ENCODE measurements at regions not wholly inside any gene's neighbourhood (a gene's known extent, or its start where the extent isn't known, plus 50 kb on each side); places are given as distances from the start of the nearest gene placed in this dataset.
"Not testable (repeated sequence)": the region's sequence is repeated elsewhere in the genome, so short reads cannot be mapped to it uniquely, and the experiment has no call there.

- H3K4me2 ChIP-seq (ENCODE audit: low read length); BruUV-seq (replicated peaks); H4K20me1 ChIP-seq (ENCODE audit: insufficient read depth, low read length); intact Hi-C loops (cut with micrococcal nuclease; ENCODE audit: unreplicated experiment); H3K9me3 ChIP-seq (ENCODE audit: low read length); H2AFZ ChIP-seq (ENCODE audit: low read length); H3K4me1 ChIP-seq (ENCODE audit: insufficient read depth, low read length, poor library complexity, severe bottlenecking); H3K36me3 ChIP-seq (ENCODE audit: insufficient read depth, low read length); DNase-seq (ENCODE audit: low spot score); H3K9me2 ChIP-seq (ENCODE audit: insufficient read depth, low read length); H3K27ac ChIP-seq (ENCODE audit: low read depth, low read length, poor library complexity, severe bottlenecking); H3K79me2 ChIP-seq (ENCODE audit: insufficient read depth, low read depth, low read length); CTCF ChIA-PET (ENCODE audit: unreplicated experiment); H3K4me3 ChIP-seq (ENCODE audit: low read depth, low read length, poor library complexity, severe bottlenecking): not testable (repeated sequence)
- POLR2A ChIA-PET: interaction anchor here (0.7 to 1.6 kb wide), 3 partner anchors 11 to 34 kb away, joined by 3 to 4 read pairs (median 3); no protein-coding TSS in a partner anchor
Measured at GRCh38 chr1:79488572-79489121, 482.1 kb upstream of the ADGRL4 start.

- Histone ChIP-seq H3K9me3 (ENCODE audit: low read length) (no peaks in the 10 kb centered on the region), H3K9me2 (ENCODE audit: insufficient read depth, low read length) (no peaks in the 10 kb centered on the region), H2AFZ (ENCODE audit: low read length) (no peak overlapping the region), H3K4me2 (ENCODE audit: low read length) (no peak overlapping the region), H3K4me1 (ENCODE audit: insufficient read depth, low read length, poor library complexity, severe bottlenecking) (no peaks in the 10 kb centered on the region), H3K79me2 (ENCODE audit: insufficient read depth, low read depth, low read length) (no peaks in the 10 kb centered on the region), H3K4me3 (ENCODE audit: low read depth, low read length, poor library complexity, severe bottlenecking) (no peak overlapping the region), H4K20me1 (ENCODE audit: insufficient read depth, low read length) (no peaks in the 10 kb centered on the region), H3K36me3 (ENCODE audit: insufficient read depth, low read length) (no peaks in the 10 kb centered on the region), H3K27ac (ENCODE audit: low read depth, low read length, poor library complexity, severe bottlenecking) (no peak overlapping the region)
- POLR2A ChIA-PET: no interaction called here
- DNase-seq (ENCODE audit: low spot score): no peak
- TF ChIP-seq CTCF (conservative IDR thresholded peaks at IDR 0.05; ENCODE audit: low read length) (no peak), EZH2phosphoT487 (IDR thresholded peaks at IDR 0.05; ENCODE audit: borderline replicate concordance, low read depth, low read length) (no peak)
- intact Hi-C loops (cut with micrococcal nuclease; ENCODE audit: unreplicated experiment): no loop called here
- BruUV-seq (replicated peaks): no TSS peak
- CTCF ChIA-PET (ENCODE audit: unreplicated experiment): no interaction called here
Measured at GRCh38 chr1:79478728-79479373, 472.3 kb upstream of the ADGRL4 start.

- intact Hi-C loops (cut with micrococcal nuclease; ENCODE audit: unreplicated experiment): no loop called here
- DNase-seq (ENCODE audit: low spot score): no peak
- Histone ChIP-seq H3K79me2 (ENCODE audit: insufficient read depth, low read depth, low read length) (no peaks in the 10 kb centered on the region), H3K27ac (ENCODE audit: low read depth, low read length, poor library complexity, severe bottlenecking) (no peak overlapping the region), H4K20me1 (ENCODE audit: insufficient read depth, low read length) (no peaks in the 10 kb centered on the region), H3K9me2 (ENCODE audit: insufficient read depth, low read length) (no peaks in the 10 kb centered on the region), H3K4me1 (ENCODE audit: insufficient read depth, low read length, poor library complexity, severe bottlenecking) (no peaks in the 10 kb centered on the region), H3K4me3 (ENCODE audit: low read depth, low read length, poor library complexity, severe bottlenecking) (no peak overlapping the region), H3K9me3 (ENCODE audit: low read length) (no peaks in the 10 kb centered on the region), H3K36me3 (ENCODE audit: insufficient read depth, low read length) (no peaks in the 10 kb centered on the region), H3K4me2 (ENCODE audit: low read length) (no peak overlapping the region), H2AFZ (ENCODE audit: low read length) (no peak overlapping the region)
- BruUV-seq (replicated peaks): no TSS peak
- CTCF ChIA-PET (ENCODE audit: unreplicated experiment): no interaction called here
- POLR2A ChIA-PET: interaction anchor here (0.7 kb wide), 1 partner anchor 214 kb away, joined by 3 read pairs; no protein-coding TSS in a partner anchor
- TF ChIP-seq CTCF (conservative IDR thresholded peaks at IDR 0.05; ENCODE audit: low read length) (no peak), EZH2phosphoT487 (IDR thresholded peaks at IDR 0.05; ENCODE audit: borderline replicate concordance, low read depth, low read length) (no peak)
Measured at GRCh38 chr1:79478160-79478559, 471.6 kb upstream of the ADGRL4 start.
